GM19463 (cell line): ENCODE measurements at regions not wholly inside any gene's neighbourhood (a gene's known extent, or its start where the extent isn't known, plus 50 kb on each side); places are given as distances from the start of the nearest gene placed in this dataset.
"Not testable (repeated sequence)": the region's sequence is repeated elsewhere in the genome, so short reads cannot be mapped to it uniquely, and the experiment has no call there.

Experiments used
- ATAC-seq: cut with Tn5 transposase; IDR thresholded peaks from one replicate; pipeline ENCODE4 v1.9.1; 2021; ENCODE audit warnings: mild to moderate bottlenecking, moderate library complexity; ENCODE audit not compliant: unreplicated experiment

DNA sequence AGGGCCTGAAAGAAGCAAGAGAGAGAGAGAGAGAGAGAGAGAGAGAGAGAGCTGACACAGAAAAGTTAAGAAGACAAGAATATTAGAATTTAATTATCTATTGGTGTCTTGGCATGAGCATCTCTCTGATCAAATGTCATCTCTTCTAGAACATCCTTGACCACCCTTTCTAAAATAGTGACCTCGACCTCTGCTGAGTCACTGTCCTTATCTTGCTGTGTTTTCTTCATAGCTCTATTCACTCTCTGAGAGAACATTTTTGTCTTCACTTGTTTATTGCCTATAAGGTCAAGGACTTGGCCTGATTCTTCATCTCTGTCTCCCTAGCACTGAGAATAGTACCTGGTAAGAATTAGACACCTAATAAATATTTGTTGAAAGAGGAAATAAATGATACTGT, 383.8 kb upstream of the RPS23 start:
- no peak for ATAC-seq

DNA sequence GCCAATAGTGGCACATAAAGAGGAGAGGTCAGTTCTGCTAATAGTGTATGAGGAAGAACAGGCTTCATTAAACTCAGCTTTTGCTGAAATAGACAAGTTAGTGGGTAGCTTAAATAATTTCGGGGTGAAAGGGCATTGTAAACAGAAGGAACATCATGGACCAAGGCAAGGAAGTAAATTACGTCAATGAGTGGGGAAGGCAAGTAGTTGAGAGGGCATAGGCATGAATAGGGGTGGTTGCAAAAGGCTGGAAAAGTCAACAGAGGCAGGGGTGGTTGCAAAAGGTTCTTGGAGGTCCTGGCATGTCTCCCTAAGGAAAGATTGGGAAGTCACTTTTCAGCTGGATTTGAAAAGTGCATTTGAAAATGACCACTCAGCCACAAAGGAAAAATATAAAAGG, 383.3 kb upstream of the RPS23 start:
- no peak for ATAC-seq

DNA sequence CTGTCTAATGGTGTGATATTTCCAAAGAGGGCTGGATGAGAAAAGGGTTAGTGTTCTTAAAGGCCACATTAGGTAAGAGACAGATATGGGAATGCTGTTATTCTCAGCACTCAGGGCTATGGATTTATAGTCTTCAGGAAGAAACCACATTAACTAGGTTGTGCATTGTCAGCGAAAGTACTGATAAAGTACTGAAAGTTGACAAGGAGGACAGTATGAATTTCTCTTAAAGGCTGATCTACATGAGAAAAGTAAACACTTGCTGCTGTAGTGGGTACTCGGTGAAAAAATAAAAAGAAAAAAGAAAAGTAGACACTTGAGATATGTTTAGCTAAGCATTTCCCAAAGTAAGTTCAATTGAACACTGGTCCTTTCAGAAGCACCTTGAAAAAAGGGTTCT, 381.0 kb upstream of the RPS23 start:
- ATAC-seq: no peak

DNA sequence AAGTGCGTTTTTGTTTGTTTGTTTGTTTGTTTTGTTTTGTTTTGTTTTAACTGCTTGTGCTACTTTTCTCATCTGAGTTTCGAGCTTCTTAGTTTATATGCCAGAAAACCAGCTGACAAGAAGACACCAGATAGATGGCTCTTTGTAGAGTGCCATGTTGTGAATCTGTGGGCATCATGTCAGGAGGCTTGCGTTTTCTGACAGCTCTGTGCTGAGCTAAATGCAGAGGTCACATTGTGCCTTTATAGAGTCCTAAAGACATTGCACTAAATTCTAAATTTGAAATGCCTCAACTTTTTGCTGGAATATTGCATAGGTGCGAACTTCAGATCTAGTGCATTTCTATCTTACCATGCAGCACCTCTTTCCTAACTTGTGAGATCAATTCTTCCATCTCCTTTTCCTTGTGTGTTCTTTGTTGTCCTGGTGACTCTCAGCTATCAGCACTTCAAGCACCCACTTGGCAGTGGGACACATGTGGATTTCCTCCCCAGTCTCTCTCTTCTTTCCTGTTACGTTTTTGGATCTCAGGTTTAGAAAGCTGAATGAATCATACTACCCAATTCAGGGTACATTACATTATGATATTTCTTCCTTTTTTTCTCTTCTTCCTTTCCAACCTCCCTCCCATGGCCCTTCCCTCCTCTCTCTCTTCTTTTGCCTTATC, 379.0 kb upstream of the RPS23 start:
- no peak for ATAC-seq

DNA sequence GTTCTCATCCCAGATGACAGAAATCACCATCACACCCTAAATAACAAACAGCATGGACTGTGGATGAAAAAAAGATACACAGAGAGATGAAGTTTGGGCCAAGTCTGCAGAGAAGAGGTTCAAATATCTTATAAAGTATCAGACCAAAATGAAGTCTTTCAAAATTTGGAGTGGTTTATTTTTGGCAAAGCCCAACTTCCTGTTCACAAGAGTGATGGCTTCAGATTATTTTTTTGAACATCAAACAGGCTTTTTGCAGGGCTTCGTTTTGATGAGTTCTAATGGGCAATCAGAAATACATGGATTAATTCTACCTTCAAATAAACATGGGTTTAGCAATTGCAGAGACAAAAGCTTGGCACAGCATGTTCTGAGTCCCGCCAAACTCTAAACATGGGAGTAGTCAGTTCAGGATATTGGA, 378.2 kb upstream of the RPS23 start:
- ATAC-seq: no peak

DNA sequence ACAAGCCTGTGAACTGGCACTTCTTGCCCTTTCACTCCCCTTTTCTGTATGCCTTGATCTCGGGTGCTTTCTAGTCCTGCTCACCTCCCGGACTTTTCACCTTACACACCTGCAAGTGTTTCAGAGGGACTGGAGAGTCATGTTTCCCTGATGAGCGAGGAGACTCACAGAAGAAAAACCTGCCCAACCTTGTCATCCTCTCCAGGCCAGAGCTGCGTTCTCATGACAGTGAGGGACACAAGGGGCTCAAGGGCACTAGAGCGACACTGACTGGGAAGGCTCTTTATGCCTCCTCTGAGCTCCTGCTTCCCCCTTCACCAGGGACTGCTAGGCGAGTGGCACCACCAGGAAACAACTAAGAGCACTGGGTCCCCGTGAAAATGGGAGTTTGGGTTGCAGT, 376.9 kb upstream of the RPS23 start:
- ATAC-seq: no peak

DNA sequence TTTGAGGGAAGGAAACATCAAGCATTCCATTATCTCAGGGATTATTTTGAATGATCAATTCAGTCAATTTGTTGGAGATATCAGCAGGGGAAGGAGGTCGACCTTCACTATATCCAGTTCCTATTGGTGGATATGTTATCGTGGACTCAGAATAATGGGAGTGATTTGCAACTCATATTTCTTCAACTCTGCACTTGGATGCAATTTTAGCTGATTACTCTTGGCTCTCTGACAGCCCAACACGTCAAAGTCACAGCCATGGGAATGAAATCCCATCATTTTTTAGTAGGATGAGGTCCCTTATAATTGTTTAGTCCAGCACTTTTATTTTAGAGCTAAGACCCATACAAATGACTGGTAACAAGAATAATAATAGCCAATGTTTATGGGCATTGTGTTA, 371.8 kb upstream of the RPS23 start:
- ATAC-seq: no peak

DNA sequence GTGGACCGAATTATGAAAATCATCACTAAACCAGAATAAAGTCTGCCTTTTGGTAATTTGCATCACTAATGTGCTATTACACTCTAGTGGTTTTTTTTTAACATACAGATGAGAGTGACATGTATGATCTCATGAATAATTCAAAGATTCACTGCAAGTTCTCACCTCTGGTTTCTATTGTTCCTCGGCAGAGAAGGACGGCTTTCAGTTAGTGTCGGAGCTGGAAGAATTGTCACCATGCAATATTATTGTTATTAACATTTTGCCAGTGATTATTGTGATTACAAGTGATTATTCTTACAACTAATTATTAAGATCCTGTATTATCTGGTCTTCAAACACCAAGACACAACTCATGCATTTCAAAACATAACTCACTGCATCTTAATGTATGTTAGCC, 366.6 kb upstream of the RPS23 start:
- ATAC-seq: no peak

DNA sequence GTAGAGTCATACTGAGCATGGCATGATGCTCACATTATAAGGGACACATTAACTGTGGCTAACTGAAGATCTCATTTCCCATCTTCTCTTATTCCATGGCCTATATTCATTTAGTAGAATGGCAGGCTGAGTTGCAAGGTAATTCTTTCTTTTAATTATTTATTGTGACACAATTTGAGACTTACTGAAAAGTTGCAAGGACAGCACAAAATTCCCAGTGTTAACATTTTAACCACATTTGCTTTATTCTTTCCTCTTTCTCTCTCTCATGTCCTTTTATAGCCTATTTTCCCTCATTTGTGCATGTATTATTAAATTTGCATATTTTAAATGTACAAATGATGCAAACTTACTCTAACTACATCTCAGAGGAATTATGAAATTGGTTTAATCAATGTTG, 366.1 kb upstream of the RPS23 start:
- no peak for ATAC-seq

DNA sequence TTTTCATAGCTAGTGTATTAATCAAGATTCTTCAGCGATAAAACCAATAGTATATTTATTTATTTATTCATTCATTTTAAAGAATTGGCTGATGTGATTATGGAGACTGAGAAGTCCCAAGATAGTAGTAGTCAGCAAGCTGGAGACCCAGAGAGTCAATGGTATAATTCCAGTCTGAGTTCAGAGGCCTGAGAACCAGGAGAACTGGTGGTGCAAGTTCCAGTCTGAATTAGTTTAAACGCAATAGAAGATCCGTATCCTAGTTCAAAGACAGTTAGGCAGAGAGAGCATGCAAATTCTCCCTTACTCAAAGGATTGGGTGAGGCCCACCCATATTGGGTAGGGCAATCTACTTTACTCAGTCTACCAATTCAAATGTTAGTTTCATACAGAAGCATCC, 364.2 kb upstream of the RPS23 start:
- ATAC-seq: no peak

DNA sequence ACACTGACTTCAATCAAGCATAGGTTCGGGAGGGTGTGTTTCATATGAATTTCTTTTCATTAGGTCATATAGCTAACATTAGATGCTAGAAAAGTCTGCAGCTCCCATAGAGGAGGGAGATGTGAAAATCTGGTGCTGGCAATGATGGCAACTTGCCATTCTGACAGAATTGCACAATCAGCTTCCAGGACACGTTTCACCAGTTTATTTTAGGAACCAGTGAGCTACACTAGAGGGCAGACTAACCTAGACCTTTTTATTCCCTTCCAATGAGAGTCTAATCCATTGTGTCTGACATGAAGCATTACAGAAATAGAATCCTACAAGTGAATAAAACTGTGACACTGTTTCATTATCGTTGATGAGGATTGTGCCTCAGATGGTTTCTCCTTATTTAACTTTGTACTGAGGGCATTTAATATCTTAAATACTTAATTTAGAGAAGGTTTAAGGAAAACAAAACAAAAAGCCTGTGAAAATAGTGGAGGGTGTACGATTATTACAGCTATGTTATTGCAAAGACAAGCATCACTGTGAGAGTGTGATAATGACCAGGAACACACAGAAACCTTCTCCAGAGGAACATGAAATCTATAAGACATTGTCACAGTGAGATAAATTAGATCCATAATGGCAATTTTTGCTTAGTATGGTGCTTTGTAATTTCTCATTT, 363.3 kb upstream of the RPS23 start:
- ATAC-seq: peak; percentile 68

DNA sequence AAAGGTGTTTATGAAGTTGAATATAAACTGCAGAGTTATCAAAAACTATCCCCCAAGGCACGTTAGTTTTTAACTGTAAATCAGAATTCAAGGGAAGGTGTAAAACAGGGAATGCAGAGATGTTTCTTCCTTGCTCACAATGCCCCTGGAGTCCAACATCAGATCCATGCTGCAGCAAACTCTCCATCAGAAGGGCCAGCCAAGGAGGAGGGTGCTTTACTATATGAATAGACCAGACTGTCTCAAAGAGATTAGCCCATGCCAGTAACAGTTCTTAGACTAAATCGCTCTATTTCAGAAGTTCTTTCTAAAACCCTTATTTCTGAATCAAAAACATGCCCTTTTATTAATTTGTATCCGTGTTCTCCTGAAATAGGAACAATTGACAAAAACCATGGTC, 362.8 kb upstream of the RPS23 start:
- ATAC-seq: no peak

DNA sequence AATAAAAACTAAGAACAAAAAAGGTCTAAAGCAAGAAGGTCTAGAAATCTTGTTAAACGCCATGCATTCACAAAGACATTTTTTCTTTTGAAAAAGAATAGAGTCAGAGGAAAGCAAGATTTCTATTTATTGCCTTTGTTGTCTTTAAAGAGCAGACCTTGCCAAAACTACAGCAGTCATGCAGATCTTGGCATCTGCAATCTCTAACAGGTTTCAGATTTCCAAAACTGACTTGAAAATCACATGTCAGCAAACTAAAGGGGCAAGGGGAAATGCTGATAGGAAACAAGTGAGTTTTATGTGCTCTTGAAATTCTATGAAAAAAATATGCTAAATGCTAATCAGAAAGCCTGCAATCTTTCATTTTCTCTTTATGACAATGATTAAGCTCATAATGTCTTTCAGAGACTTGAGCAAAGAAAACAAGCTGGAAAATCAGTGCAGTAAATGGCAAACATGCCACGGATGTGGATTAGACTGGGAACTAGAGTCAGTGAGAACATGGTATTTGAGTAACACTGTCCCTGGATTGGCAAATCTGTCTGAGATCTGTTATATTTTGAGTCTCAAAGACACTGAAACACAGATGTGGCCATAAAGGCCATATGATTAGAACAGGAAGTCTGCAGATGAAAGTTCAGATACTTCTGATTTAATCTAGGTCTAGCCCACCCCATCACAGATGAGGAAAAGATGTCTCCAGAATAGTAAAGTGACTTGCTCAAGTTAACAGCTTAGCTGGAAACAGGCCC, 361.4 kb upstream of the RPS23 start:
- ATAC-seq: no peak

DNA sequence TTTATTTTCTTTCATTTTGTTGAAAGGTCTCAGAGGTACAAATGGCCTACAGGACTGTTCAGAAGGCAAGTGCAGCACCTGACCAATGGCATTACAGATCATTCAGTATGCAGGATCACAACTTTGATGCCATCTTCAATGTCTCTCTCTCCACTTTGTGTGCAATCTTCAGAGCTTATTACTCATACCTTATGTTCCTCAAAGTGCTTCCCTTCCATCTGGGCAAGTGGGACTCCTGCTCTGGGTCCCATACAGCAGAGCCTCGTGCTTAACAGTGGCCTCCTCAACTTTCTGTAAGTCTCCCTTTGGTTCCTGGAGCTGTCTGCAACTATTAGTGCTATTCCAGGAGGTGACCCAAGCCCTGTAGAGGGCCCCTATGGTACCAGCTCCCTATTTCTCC, 358.4 kb upstream of the RPS23 start:
- ATAC-seq: no peak

DNA sequence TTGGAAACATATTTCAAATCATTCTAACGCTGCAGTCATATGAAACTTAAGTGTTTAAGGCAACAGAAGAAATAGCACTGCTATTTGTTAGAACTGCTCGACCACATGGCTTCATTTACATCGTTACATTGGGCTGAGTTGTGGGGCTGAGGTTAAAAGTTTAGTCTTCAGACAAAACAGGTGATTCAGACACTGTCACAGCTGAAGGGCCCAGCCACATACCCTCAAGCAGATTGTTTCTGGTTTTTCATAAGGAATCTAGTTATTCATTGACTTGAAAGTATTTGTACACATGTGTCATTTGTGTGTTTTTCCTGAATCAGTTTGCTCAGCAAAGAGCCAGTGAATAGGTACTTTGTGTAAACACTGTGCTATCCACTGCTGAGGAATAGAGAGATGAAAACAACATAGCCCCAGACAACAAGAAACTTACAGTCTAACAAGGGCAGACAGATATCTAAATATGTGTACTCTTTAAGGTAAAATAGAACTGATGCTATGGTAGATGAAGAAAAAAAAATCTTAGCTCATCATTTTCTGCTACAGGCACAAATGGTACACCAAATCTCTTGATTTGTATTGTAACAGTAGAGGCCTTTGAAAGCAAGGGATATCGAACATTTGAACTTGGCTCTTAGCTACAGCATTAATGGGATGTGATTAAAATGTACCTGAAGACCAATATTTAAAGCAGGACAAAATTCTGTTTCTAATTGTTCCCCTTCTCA, 357.6 kb upstream of the RPS23 start:
- ATAC-seq: peak; percentile 83

DNA sequence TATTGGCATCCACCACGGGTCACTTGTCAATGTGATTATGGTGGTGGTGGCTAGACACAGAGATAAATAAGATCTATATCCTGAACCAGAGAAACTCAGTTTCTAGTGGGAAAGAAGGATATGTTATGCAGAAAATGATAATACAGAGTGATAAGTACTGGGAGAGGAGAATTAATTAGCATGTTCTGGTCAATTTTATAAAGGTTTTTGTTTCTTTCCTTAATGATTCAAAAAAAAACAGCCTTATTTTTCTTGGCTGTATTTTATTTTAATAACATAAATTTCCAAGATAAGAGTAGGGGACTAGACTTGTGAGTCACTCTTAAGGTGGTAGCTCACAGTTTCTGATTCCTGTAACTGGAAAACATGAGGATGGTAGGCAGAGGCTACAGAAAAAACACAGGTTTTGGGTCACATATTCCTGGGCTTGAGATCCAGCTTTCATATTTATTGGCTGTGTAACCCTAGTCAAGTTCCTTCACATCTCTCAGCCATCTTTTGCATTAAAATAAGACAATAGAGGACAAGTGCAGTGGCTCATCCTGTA, 350.3 kb upstream of the RPS23 start:
- ATAC-seq: no peak

DNA sequence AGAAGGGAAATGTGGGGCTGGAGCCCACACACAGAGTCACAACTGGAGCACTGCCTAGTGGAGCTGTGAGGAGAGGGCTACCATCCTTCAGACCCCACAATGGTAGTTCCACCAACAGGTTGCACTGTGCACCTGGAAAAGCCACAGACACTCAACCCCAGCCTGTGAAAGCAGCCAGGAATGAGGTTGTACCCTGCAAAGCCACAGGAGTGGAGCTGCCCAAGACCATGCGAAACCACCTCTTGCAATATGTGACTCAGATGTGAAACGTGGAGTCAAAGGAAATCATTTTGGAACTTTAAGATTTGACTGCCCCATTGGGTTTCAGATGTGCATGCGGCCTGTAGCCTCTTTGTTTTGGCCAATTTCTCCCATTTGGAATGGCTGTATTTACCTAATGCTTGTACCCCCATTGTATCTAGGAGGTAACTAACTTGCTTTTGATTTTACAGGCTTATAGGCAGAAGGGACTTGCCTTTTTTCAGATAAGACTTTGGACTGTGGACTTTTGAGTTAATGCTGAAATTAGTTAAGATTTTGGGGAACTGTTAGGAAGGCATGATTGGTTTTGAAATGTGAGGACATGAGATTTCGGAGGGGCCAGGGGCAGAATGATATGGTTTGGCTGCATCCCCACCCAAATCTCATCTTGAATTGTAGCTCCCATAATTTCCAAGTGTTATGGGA, 348.9 kb upstream of the RPS23 start:
- not testable (repeated sequence) for ATAC-seq

DNA sequence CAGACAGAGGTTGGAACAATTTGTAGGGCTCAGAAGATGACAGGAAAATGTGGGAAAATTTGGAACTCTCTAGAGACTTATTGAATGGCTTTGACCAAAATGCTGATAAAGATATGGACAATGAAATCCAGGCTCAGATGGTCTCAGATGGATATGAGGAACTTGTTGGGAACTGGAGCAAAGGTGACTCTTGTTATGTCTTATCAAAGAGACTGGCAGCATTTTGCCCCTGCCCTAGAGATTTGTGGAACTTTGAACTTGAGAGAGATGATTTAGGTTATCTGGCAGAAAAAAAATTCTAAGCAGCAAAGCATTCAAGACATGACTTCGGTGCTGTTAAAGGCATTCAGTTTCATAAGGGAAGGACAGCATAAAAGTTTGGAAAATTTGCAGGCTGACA, 347.9 kb upstream of the RPS23 start:
- not testable (repeated sequence) for ATAC-seq

DNA sequence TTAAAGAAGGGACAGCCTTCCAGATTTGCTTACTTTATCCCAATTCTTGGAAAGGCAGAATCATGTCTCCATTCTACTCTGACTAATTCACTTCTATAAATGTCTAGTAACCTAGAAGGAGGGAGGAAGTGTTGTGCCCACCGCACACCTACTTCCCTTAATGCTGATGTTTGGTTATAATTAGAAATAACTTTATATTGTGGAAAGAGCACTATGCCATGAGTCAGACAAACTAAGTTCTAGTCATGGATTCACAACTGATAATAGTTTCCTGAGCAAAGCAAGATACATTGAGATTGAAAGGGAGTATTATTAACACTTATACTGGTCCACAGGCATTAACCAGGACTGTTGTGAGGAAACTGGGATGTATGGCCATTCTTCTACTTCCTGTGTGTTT, 345.9 kb upstream of the RPS23 start:
- ATAC-seq: no peak

DNA sequence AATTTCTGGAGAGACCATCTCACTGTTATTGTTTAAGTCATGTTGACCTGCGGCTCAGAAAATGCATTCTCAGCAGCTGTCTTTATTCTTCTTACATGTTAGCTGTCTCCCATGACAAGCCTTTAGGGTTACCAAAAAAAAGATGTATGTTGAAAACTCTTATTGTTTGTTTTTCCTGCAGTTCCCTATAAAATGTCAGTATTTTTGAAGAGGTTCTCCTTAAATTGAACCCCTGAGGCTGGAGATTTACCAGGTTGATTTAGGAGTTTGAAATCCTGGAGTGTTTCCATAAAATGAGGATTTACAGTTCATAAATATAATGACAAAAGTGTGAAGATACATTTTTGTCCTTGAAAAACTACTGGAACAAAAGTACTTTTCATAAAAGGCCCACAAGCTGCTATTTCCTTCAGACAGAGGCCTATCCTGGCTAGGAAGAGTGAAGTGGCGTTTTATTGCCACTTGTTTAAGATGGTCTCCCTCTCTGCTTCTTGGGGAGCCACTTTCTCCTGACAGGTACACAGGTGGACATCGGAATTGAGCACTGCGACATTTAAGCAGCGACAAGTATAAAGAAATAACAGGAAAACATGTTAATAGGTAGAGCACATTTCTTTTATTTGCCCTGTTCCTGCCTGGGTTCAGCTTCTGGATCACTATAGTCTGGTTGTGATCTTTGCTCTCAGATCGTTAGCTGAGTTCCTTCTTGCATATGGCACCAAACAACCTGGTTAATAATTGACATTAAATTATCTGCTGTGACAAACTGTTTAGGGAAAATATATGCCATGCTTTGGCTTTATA, 344.8 kb upstream of the RPS23 start:
- no peak for ATAC-seq
